ENCODE measurements at regions not wholly inside any gene's neighbourhood (a gene's known extent, or its start where the extent isn't known, plus 50 kb on each side); places are given as distances from the start of the nearest gene placed in this dataset.

DNA sequence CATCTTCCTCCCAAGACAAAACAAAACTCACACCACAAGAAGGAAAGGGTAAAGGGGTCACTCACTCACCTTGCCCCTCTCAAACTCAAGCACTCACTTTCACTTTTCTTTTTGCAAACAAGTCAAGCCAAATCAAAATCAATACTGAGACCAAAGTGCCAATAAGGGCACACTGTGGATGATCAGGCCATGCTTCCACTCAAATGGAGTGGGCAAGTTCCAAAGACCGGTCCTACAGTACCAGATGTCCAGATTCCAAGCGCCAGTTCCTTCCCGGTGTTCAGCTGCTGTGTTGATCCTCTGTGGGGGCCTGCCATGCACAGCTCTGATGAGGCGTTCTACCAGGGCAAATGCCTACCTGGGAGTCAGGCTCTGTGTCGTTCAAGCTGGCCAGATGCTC, 162.6 kb upstream of the GRIK2 start:
- TF ChIP-seq POLR2AphosphoS5 (IDR thresholded peaks at IDR 0.05) (no peak), EP300 (IDR thresholded peaks at IDR 0.05) (no peak)

Measured in gastroesophageal sphincter (tissue), 2 donors.